NAMALWA (cell line): ENCODE measurements at regions not wholly inside any gene's neighbourhood (a gene's known extent, or its start where the extent isn't known, plus 50 kb on each side); places are given as distances from the start of the nearest gene placed in this dataset.
"Not testable (repeated sequence)": the region's sequence is repeated elsewhere in the genome, so short reads cannot be mapped to it uniquely, and the experiment has no call there.

Experiments used
- DNase-seq: peaks from one replicate; pipeline ENCODE4 v3.0.0-alpha.2; 2015; ENCODE audit warnings: low spot score

GRCh38 chr4:115453416-115453815 lies 340.0 kb upstream of the NDST4 start:
- no peak for DNase-seq

- DNase-seq, result not testable (repeated sequence)
Observed at GRCh38 chr4:115452229-115452628, 338.8 kb upstream of the NDST4 start.

- DNase-seq, result no peak
Observed at GRCh38 chr4:115437739-115438138, 324.3 kb upstream of the NDST4 start.

GRCh38 chr4:115433491-115433890 lies 320.1 kb upstream of the NDST4 start:
- DNase-seq, result no peak

GRCh38 chr4:115430024-115430423 lies 316.6 kb upstream of the NDST4 start:
- DNase-seq, result no peak

- no peak for DNase-seq
Observed at GRCh38 chr4:115428455-115428854, 315.0 kb upstream of the NDST4 start.

GRCh38 chr4:115424852-115425251 lies 311.4 kb upstream of the NDST4 start:
- no peak for DNase-seq

- no peak for DNase-seq
Observed at GRCh38 chr4:115418635-115419396, 305.4 kb upstream of the NDST4 start.

GRCh38 chr4:115396034-115396433 lies 282.6 kb upstream of the NDST4 start:
- no peak for DNase-seq

- no peak for DNase-seq
Observed at GRCh38 chr4:115376866-115377265, 263.4 kb upstream of the NDST4 start.

- no peak for DNase-seq
Observed at GRCh38 chr4:115374621-115375020, 261.2 kb upstream of the NDST4 start.

GRCh38 chr4:115370490-115370889 lies 257.1 kb upstream of the NDST4 start:
- no peak for DNase-seq

- no peak for DNase-seq
Observed at GRCh38 chr4:115370012-115370411, 256.6 kb upstream of the NDST4 start.

GRCh38 chr4:115366390-115366789 lies 253.0 kb upstream of the NDST4 start:
- DNase-seq, result no peak

GRCh38 chr4:115365185-115365584 lies 251.8 kb upstream of the NDST4 start:
- DNase-seq, result no peak

- no peak for DNase-seq
Observed at GRCh38 chr4:115361781-115362180, 248.4 kb upstream of the NDST4 start.

- DNase-seq, result no peak
Observed at GRCh38 chr4:115360431-115360830, 247.0 kb upstream of the NDST4 start.

GRCh38 chr4:115357776-115358175 lies 244.4 kb upstream of the NDST4 start:
- DNase-seq, result no peak

GRCh38 chr4:115356176-115356575 lies 242.8 kb upstream of the NDST4 start:
- DNase-seq, result no peak

- no peak for DNase-seq
Observed at GRCh38 chr4:115355329-115355728, 241.9 kb upstream of the NDST4 start.

GRCh38 chr4:115353370-115353769 lies 239.9 kb upstream of the NDST4 start:
- no peak for DNase-seq

GRCh38 chr4:115343171-115343570 lies 229.8 kb upstream of the NDST4 start:
- no peak for DNase-seq

GRCh38 chr4:115334736-115335411 lies 221.5 kb upstream of the NDST4 start:
- DNase-seq, result no peak

GRCh38 chr4:115332078-115332477 lies 218.7 kb upstream of the NDST4 start:
- DNase-seq, result no peak
